Endothelial cell of umbilical vein (primary cell): ENCODE measurements at regions not wholly inside any gene's neighbourhood (a gene's known extent, or its start where the extent isn't known, plus 50 kb on each side); places are given as distances from the start of the nearest gene placed in this dataset.

Experiments used
- BruUV-seq: library from RNA; stranded (reverse); fragments of 400-500 nt; replicated peaks from 2 replicates; lab custom pipeline; 2021; lab: Mats Ljungman, UMichigan
- CTCF ChIA-PET: fragments of 300-600, 350-600 bp; sonication (Branson Sonifier 250); formaldehyde crosslinking; loops from one replicate; lab custom pipeline; 2021; ENCODE audit warnings: antibody characterized with exemption, inconsistent platforms; lab: Charles Lee
- POLR2A ChIA-PET: fragments of 300-600, 350-600 bp; sonication (Branson Sonifier 250); formaldehyde crosslinking; loops from one replicate; lab custom pipeline; 2021; ENCODE audit warnings: antibody characterized with exemption, inconsistent platforms; lab: Charles Lee
- DNase-seq: peaks from one replicate; pipeline ENCODE4 v3.0.0-alpha.2; 2011; ENCODE audit warnings: low read depth, low spot score
- FAIRE-seq: peaks from 2 replicates; lab custom pipeline; 2011; peaks lifted over from hg19 to GRCh38; lab: Jason Lieb, UNC
- H2AFZ ChIP-seq: 2 replicates; pipeline ENCODE4 v1.6.0; 2012; ENCODE audit warnings: low read depth, low read length, control low read depth, inconsistent platforms
- H3K27ac ChIP-seq: 2 replicates; pipeline ENCODE4 v1.5.1; 2011; ENCODE audit warnings: low read depth, mild to moderate bottlenecking, control low read depth, low read length, moderate library complexity; ENCODE audit not compliant: insufficient read depth
- H3K27me3 ChIP-seq, 2 experiments: 2 replicates each; pipeline versions ENCODE4 v1.6.0 to v1.6.1; 2011; ENCODE audit warnings: low read length in 2 of 2, mixed read lengths in 1 of 2; ENCODE audit not compliant: control insufficient read depth in 2 of 2, insufficient read depth in 2 of 2
- H3K36me3 ChIP-seq, 2 experiments: 2 replicates in 1 of 2; 3 replicates in 1 of 2; pipeline ENCODE4 v1.5.1; 2011; ENCODE audit warnings: low read length in 2 of 2, mild to moderate bottlenecking in 1 of 2, moderate library complexity in 1 of 2; ENCODE audit not compliant: control insufficient read depth in 2 of 2, insufficient read depth in 2 of 2; ENCODE audit errors: extremely low read depth in 1 of 2
- H3K4me1 ChIP-seq: 3 replicates; pipeline ENCODE4 v1.5.1; 2011; ENCODE audit warnings: mild to moderate bottlenecking, low read length; ENCODE audit not compliant: control insufficient read depth, insufficient read depth; ENCODE audit errors: extremely low read depth
- H3K4me2 ChIP-seq: 2 replicates; pipeline ENCODE4 v1.6.1; 2011; ENCODE audit warnings: low read length, control low read depth, mixed read lengths; ENCODE audit not compliant: insufficient read depth
- H3K4me3 ChIP-seq, 3 experiments: fragments of 200-600 bp in 1 of 3; sonication (generic), shearing (Covaris generic) in 1 of 3; replicated peaks in 1 of 3; 2 replicates each; pipeline ENCODE4 v1.5.1; 2011 to 2016; ENCODE audit warnings: control low read depth in 3 of 3, low read length in 3 of 3, mild to moderate bottlenecking in 2 of 3, inconsistent platforms in 1 of 3, low read depth in 1 of 3, moderate library complexity in 1 of 3; ENCODE audit not compliant: insufficient read depth in 1 of 3
- H3K79me2 ChIP-seq: 2 replicates; pipeline ENCODE4 v1.6.0; 2012; ENCODE audit warnings: low read length, inconsistent platforms; ENCODE audit not compliant: control insufficient read depth, insufficient read depth
- H3K9ac ChIP-seq: replicated peaks from 2 replicates; pipeline ENCODE3; 2011; ENCODE audit warnings: low read length, control low read depth; ENCODE audit not compliant: insufficient read depth; ENCODE audit errors: extremely low read depth
- H3K9me1 ChIP-seq: replicated peaks from 3 replicates; pipeline ENCODE4 v1.6.0; 2011; ENCODE audit warnings: mild to moderate bottlenecking, low read length; ENCODE audit not compliant: control insufficient read depth, insufficient read depth; ENCODE audit errors: extremely low read depth
- H3K9me3 ChIP-seq: replicated peaks from 2 replicates; pipeline ENCODE4 v1.5.1; 2012; ENCODE audit warnings: low read length, inconsistent platforms; ENCODE audit not compliant: control insufficient read depth, insufficient read depth
- H4K20me1 ChIP-seq: replicated peaks from 2 replicates; pipeline ENCODE3; 2011; ENCODE audit warnings: mild to moderate bottlenecking, low read length; ENCODE audit not compliant: control insufficient read depth, insufficient read depth; ENCODE audit errors: extremely low read depth
- CTCF ChIP-seq, 2 donors: IDR thresholded peaks; 1 replicate in 1 of 2; 2 replicates in 1 of 2; pipeline ENCODE4 v1.5.1; 2011; ENCODE audit warnings: low read length in 2 of 2, mild to moderate bottlenecking in 2 of 2, moderate library complexity in 2 of 2, control low read depth in 1 of 2, inconsistent platforms in 1 of 2, low read depth in 1 of 2; ENCODE audit not compliant: insufficient read depth in 1 of 2; ENCODE audit errors: extremely low read depth in 1 of 2
- EZH2 ChIP-seq: IDR thresholded peaks from 2 replicates; pipeline ENCODE4 v1.6.1; 2012; ENCODE audit warnings: borderline replicate concordance, low read depth, mild to moderate bottlenecking, moderate library complexity, low read length, inconsistent platforms; ENCODE audit not compliant: severe bottlenecking
- FOS ChIP-seq: IDR thresholded peaks from 2 replicates; pipeline ENCODE4 v1.6.1; 2011; ENCODE audit warnings: mild to moderate bottlenecking, low read length, moderate library complexity, borderline replicate concordance; ENCODE audit not compliant: insufficient read depth
- GATA2 ChIP-seq: IDR thresholded peaks from 2 replicates; pipeline ENCODE4 v1.7.0; 2011; ENCODE audit warnings: low read depth, mild to moderate bottlenecking, moderate library complexity, mixed read lengths, low read length; ENCODE audit not compliant: insufficient read length, insufficient read depth
- JUN ChIP-seq: IDR thresholded peaks from 2 replicates; pipeline ENCODE4 v1.6.1; 2011; ENCODE audit warnings: borderline replicate concordance, low read depth; ENCODE audit not compliant: insufficient read length, insufficient read depth
- MAX ChIP-seq: IDR thresholded peaks from 2 replicates; pipeline ENCODE4 v1.6.1; 2011; ENCODE audit not compliant: insufficient read depth, insufficient read length
- MYC ChIP-seq: IDR thresholded peaks from one replicate; pipeline ENCODE4 v1.6.1; 2011; ENCODE audit warnings: mild to moderate bottlenecking, low read depth, low read length
- POLR2A ChIP-seq: IDR thresholded peaks from 2 replicates; pipeline ENCODE4 v1.6.1; 2012; ENCODE audit warnings: low read depth, mild to moderate bottlenecking, control low read depth, low read length
- POLR2AphosphoS5 ChIP-seq: IDR thresholded peaks from 2 replicates; pipeline ENCODE4 v1.6.1; 2012; ENCODE audit warnings: low read depth, mild to moderate bottlenecking, control low read depth, low read length, moderate library complexity; ENCODE audit not compliant: insufficient read depth
- dilution Hi-C: fragments of 300-500 bp; cut with MboI; formaldehyde crosslinking; loops from one replicate; pipeline ENCODE4 v1.15.0; 2019; ENCODE audit warnings: low sequenced_read_pairs; ENCODE audit not compliant: extremely low pct_ligation_motif_present
- intact Hi-C: fragments of 100-400 bp; cut with micrococcal nuclease; formaldehyde crosslinking; loops from one replicate; pipeline ENCODE4 v1.10.0; 2022

GRCh38 chr6:51209651-51210050 is 391.0 kb downstream of the TFAP2B start:
- BruUV-seq: no TSS peak
- intact Hi-C loops (no loop called here), dilution Hi-C loops (no loop called here)
- Histone ChIP-seq H3K4me3 (no peak overlapping the region), H3K9me1 (no peaks in the 10 kb centered on the region), H3K27ac (no peak overlapping the region), H3K9me3 (no peaks in the 10 kb centered on the region), H3K4me2 (no peak overlapping the region), H3K4me1 (no peaks in the 10 kb centered on the region), H2AFZ (no peak overlapping the region), H4K20me1 (no peaks in the 10 kb centered on the region), H3K79me2 (no peaks in the 10 kb centered on the region), H3K9ac (no peak overlapping the region), H3K27me3 (no peaks in the 10 kb centered on the region), H3K36me3 (no peaks in the 10 kb centered on the region)
- ChIA-PET CTCF (no interaction called here), POLR2A (no interaction called here)
- DNase-seq (no peak), FAIRE-seq (no peak)
- TF ChIP-seq JUN (no peak), POLR2AphosphoS5 (no peak), GATA2 (no peak), POLR2A (no peak), FOS (no peak), MAX (no peak), EZH2 (no peak), MYC (no peak), CTCF (IDR thresholded peaks at IDR 0.05; ENCODE audit: extremely low read depth in 1 of 2, insufficient read depth in 1 of 2, low read depth in 1 of 2, low read length in 2 of 2) (no peak)
